D721Med (cell line): ENCODE measurements at regions not wholly inside any gene's neighbourhood (a gene's known extent, or its start where the extent isn't known, plus 50 kb on each side); places are given as distances from the start of the nearest gene placed in this dataset.

ENCODE experiments used
- DNase-seq: peaks from one replicate; pipeline ENCODE4 v3.0.0; 2011; ENCODE audit warnings: low spot score; ENCODE audit not compliant: insufficient read length
- FAIRE-seq: peaks from 2 replicates; lab custom pipeline; 2011; peaks lifted over from hg19 to GRCh38; lab: Jason Lieb, UNC
- TF ChIP-seq, protein P1 (sequence below): IDR thresholded peaks from 2 replicates; pipeline ENCODE4 v1.5.1; 2012; ENCODE audit warnings: mild to moderate bottlenecking, control low read depth; ENCODE audit not compliant: insufficient read depth; ENCODE audit errors: missing control alignments

DNA sequence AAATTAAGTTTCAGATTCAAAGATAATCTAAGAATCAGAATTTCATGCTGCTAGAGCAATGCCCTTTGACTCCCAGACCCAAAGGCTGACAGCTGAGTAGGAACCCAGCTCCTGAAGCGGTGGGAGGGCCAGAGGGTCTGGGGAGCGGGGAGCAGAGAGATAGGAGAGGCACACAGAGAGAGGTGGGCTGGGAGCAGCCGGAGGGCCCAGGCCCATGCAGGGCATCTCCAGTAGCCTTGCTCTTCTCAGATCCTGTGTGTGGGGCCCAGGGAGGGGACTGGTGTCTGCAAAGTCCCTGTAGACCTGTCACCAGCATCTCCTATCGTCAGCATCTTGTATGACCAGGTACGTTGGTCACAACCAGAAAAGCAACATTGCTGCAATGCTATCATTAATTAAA lies 75.3 kb upstream of the OLFM1 start:
- TF ChIP-seq, protein P1, sequence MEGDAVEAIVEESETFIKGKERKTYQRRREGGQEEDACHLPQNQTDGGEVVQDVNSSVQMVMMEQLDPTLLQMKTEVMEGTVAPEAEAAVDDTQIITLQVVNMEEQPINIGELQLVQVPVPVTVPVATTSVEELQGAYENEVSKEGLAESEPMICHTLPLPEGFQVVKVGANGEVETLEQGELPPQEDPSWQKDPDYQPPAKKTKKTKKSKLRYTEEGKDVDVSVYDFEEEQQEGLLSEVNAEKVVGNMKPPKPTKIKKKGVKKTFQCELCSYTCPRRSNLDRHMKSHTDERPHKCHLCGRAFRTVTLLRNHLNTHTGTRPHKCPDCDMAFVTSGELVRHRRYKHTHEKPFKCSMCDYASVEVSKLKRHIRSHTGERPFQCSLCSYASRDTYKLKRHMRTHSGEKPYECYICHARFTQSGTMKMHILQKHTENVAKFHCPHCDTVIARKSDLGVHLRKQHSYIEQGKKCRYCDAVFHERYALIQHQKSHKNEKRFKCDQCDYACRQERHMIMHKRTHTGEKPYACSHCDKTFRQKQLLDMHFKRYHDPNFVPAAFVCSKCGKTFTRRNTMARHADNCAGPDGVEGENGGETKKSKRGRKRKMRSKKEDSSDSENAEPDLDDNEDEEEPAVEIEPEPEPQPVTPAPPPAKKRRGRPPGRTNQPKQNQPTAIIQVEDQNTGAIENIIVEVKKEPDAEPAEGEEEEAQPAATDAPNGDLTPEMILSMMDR, result no peak
- DNase-seq, result no peak
- FAIRE-seq, result no peak

DNA sequence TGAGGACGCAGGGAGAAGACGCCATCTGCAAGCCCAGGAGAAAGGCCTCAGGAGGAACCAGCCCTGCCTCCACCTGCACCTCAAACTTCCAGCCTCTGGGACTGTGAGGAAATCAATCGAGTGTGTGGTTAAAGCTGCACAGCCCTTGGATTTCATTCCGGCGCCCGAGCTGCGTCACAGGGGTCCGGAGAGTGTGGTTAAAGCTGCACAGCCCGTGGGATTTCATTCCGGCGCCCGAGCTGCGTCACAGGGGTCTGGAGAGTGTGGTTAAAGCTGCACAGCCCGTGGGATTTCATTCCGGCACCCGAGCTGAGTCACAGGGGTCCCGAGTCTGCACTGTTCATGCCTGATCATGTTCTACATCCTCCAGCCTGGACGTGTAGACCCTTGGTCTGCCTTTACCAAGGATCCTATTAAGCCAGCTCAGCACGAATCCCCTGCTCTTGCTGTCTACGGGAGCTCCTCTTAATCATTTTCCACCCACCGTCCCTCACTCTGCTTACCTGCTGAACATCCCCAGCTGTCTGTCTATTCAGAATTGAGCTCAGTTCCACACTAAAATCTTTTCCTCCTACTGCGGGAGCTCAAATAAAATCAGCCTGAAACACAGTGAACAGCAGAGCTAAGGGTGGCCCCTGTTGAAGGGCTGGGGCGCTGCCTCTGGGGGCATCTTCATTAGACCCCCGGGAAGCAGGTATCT lies 73.0 kb upstream of the OLFM1 start:
- DNase-seq, result no peak

DNA sequence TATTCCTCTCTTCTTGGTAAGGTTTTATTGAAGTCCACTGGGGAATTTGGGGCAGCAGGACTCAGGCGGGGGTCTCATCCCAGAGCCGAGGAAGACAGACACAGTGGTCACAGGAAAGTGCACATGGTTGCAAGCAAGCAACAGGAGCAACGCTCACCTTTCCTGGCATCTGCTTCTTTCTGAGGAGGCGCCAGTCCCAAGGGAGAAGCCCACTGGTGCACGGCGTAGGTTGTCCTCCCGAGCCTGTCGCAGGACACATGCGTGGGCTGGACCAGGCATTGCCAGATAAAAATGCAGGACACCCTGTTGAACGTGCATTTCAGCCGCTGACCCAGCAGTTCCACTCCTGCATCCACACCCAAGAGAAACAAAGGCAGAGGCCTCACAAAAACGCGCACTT lies 72.4 kb upstream of the OLFM1 start:
- TF ChIP-seq, protein P1, result no peak
- FAIRE-seq (no peak), DNase-seq (no peak)

More for the DNA sequence above, 73.0 kb upstream of the OLFM1 start:
- no peak for FAIRE-seq
- TF ChIP-seq, protein P1, result no peak

DNA sequence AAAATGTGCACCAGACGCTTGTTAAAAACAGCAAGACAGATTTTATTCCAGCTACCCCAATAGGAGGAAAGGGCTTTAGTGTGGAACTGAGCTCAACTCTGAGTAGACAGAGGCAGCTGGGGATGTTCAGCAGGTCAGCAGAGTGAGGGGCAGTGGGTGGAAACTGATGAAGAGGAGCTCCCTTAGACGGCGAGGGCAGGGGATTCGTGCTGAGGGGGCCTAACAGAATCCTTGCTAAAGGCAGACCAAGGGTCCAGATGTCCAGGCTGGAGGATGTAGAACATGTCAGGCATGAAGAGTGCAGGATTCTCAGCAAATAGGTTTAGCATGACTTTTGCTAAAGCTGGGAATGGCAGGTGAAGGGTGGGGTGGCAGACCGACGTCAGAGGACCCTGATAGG lies 71.9 kb upstream of the OLFM1 start:
- FAIRE-seq, result no peak
- TF ChIP-seq, protein P1, result no peak
- no peak for DNase-seq

DNA sequence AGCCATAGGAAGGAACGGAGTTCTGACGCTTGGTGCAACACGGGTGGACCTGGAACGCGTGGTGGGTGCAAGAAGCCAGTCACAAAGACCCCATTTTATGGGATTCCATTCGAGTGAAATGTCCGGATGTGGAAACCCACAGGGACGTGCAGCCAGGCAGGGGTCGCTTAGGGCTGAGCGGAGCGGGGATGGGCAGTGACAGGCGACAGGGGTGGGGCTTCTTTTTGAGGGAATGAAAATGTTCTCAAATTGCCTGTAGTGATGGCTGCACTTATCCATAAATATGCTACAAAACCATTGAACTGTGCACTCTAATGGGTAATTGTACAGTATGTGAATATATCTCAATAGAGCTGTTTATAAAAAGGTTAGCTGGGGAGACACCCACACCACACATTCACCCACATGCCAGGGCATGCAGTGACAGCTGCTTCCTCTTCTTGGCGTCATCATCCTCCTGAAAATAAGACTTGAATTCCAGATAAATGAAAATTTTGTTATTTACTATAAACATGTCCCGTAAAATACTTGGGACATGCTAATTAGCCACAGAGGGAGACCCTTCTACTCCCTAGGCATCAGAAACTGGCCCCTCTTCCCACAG lies 71.3 kb upstream of the OLFM1 start:
- no peak for FAIRE-seq
- DNase-seq, result no peak
- TF ChIP-seq, protein P1, result no peak

DNA sequence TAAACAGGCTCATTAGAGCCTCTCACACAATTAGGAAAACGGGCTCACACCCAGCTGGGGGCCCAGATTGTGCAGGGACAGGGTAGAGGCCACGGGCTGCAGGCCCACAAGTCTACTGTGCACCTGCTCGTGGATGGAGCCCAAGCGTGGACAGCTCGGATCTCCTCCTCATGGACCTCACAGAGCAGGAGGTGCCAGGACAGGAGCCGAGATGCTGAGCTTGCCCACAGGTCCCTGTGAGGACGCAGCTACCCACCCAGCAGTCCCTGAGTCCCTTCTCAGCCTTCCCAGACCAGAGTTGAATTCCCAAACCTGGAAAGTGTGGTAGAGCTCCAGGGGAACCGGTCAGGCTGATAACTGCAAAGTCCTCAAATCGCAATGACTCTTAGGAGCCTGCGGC lies 70.6 kb upstream of the OLFM1 start:
- no peak for DNase-seq
- no peak for FAIRE-seq
- TF ChIP-seq, protein P1, result no peak

DNA sequence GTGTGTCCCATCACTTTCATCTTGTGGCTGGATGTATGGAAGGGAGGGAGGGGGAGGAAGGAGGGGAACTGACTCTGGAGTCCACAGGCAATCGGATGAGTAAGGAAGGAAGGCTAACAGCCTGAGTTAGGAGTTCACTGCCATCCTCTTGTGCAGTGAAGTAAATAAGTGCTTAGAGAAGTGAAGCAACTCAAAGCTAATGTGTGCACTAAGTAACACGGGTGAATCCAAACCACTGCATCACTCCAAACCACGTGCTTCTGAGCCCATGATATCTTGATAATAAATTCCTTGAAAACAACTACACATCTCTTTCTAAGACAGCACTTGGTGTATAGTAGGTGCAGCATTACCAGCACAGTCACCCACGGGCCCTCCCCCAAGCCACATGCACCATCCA lies 69.6 kb upstream of the OLFM1 start:
- FAIRE-seq (no peak), DNase-seq (no peak)
- TF ChIP-seq, protein P1, result no peak
